ENCODE measurements at regions not wholly inside any gene's neighbourhood (a gene's known extent, or its start where the extent isn't known, plus 50 kb on each side); places are given as distances from the start of the nearest gene placed in this dataset.

DNA sequence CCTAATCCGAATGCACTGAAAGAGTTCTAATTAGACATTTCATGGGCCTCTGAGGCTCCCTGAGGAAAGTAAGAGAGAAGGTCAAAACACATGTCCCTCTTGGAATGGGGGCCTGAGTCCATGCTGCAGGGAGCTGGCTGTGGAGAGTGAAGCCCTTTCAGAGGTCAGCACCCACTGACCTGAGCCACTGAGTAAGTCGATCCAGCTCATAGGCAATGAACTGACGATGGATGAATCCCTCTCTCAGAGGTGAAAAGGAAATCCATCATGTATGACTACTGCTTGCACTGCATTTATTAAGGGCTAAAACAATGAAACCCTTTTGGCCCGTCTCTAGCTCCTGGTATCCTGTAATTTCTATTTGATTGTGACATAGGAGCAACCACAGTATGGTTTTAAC lies 288.9 kb upstream of the VLDLR start:
- H3K4me1 Mint-ChIP-seq (ENCODE audit: low read depth) = no peaks in the 10 kb centered on the region
- H3K36me3 Mint-ChIP-seq = no peaks in the 10 kb centered on the region
- no peaks in the 10 kb centered on the region for H3K27me3 Mint-ChIP-seq
- CTCF ChIA-PET = no interaction called here
- H3K4me3 Mint-ChIP-seq = no peak overlapping the region
- POLR2A ChIA-PET = no interaction called here
- no peaks in the 10 kb centered on the region for H3K9me3 Mint-ChIP-seq
- intact Hi-C loops (cut with micrococcal nuclease) = no loop called here
- no peak for DNase-seq
- no peak overlapping the region for H3K27ac Mint-ChIP-seq

DNA sequence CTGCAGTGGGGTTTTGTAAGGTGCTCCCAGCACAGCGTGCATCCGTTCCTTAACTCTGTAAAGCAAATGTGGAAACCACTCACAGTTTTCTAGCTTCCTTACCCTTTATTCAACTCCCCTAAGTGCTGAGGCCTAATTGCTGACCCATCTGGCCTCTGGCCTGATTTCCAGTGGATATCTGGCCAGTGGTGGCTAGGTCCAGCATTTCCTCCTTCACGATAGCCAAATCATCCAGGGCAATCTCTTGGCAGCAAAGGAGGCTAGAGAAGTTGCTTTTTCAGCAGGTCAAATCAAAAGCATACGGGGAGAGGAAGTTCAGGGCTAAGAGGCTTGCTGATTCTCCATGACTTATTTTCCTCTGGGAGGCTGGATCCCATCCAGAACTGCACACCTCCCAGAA lies 286.3 kb upstream of the VLDLR start:
- intact Hi-C loops (cut with micrococcal nuclease) = no loop called here
- Mint-ChIP-seq H3K27ac (no peak overlapping the region), H3K27me3 (no peaks in the 10 kb centered on the region), H3K36me3 (no peaks in the 10 kb centered on the region), H3K4me3 (no peak overlapping the region), H3K9me3 (no peaks in the 10 kb centered on the region), H3K4me1 (ENCODE audit: low read depth) (no peaks in the 10 kb centered on the region)
- POLR2A ChIA-PET = no interaction called here
- DNase-seq = no peak
- CTCF ChIA-PET = no interaction called here

DNA sequence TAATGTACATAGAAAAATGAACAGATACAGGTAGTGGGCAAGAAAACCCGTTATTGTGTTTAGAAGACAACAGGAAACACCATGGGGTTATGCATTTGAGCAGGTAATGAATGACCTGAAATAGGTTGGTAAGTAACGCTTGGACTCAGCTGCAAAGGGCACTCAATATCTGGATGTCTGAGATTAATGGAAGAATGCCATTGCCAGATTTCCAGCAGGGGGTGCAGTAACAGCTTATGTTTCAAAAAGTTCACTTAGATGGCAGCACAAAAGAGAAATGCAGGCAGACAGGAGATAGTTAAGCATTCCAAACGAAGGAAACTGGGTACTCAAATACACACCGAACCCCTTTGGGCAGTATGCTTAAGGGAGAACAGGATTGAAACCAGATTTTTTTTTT lies 285.5 kb upstream of the VLDLR start:
- Mint-ChIP-seq H3K36me3 (no peaks in the 10 kb centered on the region), H3K9me3 (no peaks in the 10 kb centered on the region), H3K4me1 (ENCODE audit: low read depth) (no peaks in the 10 kb centered on the region), H3K27me3 (no peaks in the 10 kb centered on the region), H3K27ac (no peak overlapping the region), H3K4me3 (no peak overlapping the region)
- intact Hi-C loops (cut with micrococcal nuclease) = no loop called here
- POLR2A ChIA-PET = no interaction called here
- DNase-seq = no peak
- CTCF ChIA-PET = no interaction called here

DNA sequence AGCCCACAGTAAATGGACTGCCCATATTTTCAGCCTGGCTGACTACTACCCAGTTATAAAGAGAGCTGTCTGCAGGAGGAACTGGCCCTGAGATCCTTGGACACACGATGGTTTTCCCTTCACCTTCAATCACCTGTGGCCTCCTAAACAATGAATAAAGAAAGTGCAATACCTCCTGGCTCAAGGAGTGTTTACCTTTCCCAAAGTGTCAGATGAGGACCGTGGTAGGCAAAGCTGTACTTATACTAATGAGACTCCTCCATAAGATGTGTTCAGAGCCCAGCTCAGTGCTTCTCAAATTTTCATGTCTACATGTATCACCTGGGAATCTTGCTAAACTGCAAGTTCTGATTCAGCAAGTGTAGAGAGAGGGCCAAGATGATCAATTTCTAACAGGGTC lies 284.5 kb upstream of the VLDLR start:
- H3K27me3 Mint-ChIP-seq = no peaks in the 10 kb centered on the region
- CTCF ChIA-PET = no interaction called here

DNA sequence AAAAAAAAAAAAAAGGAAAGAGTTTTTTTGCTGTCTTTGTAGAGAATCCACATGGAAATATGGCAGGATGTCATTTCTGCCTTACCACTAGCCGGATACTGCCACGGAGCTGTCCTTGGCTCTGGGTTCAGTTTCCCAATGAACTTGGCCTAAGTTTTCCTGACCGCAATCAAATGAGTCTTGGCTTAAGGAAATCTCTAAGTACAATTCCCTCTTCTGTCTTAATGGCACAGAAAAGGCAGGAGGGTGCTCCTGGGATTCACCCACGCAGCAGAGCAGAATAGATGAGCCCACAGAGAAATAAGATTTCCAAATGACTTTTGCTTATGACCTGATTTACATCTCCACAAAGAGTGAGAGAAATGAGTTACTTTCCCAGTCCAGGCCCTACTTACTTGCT lies 284.0 kb upstream of the VLDLR start:
- ChIA-PET CTCF (no interaction called here), POLR2A (no interaction called here)
- intact Hi-C loops (cut with micrococcal nuclease) = no loop called here
- Mint-ChIP-seq H3K36me3 (no peaks in the 10 kb centered on the region), H3K4me3 (no peak overlapping the region), H3K4me1 (ENCODE audit: low read depth) (no peaks in the 10 kb centered on the region), H3K27me3 (no peaks in the 10 kb centered on the region), H3K9me3 (no peaks in the 10 kb centered on the region), H3K27ac (no peak overlapping the region)
- DNase-seq = no peak

More for the DNA sequence above, 284.5 kb upstream of the VLDLR start:
- Mint-ChIP-seq H3K4me1 (ENCODE audit: low read depth) (no peaks in the 10 kb centered on the region), H3K9me3 (no peaks in the 10 kb centered on the region), H3K4me3 (no peak overlapping the region), H3K36me3 (no peaks in the 10 kb centered on the region), H3K27ac (no peak overlapping the region)
- intact Hi-C loops (cut with micrococcal nuclease) = no loop called here
- POLR2A ChIA-PET = no interaction called here
- DNase-seq = no peak

DNA sequence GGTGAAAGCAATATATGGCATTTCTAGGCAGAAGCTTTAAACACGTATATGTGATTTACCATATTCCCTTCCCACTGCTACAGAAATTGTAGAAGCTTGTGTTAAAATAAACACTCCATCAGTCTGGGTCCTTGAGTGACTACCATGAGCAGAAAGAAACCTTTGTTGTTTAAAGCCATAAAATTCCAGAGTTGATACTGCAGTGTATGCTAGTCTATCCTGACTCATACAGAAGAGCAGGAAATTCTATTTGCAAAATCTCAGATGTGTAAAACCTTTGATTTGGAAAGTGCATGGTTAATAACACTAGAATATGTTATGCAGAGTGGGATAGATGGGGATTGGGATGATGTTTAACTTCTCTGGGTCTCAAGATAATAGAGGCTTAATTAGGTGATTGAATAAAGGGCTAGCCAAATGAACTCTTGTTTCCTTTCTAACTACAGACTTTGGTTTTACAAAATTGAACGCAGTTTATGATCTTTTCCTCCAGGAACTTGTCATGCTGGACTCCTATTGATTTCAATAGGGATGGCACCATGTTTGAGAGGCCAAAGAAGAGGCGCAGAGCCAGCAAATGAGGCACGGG lies 282.7 kb upstream of the VLDLR start:
- Mint-ChIP-seq H3K4me3 (no peak overlapping the region), H3K4me1 (ENCODE audit: low read depth) (no peaks in the 10 kb centered on the region)
- intact Hi-C loops (cut with micrococcal nuclease) = no loop called here

DNA sequence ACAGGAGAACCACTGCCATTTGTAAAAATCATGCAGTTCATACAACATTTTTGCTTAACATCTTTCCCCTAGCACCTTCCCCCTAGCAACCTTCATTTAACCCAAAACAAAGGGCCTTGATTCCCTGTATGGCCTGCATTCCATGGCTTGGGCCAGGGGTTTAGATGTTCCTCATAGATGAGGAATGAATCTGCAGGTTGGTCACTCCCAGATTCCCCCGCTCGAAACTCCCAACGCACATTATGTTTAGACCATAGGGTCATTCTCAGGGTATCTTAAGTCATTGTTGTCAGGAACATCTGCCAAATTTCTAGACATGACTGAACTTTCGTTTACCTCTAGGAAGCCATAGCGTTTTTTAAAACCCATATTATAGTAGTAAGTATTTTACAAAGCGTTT lies 282.2 kb upstream of the VLDLR start:
- POLR2A ChIA-PET = no interaction called here

More for the DNA sequence above, 282.7 kb upstream of the VLDLR start:
- Mint-ChIP-seq H3K36me3 (no peaks in the 10 kb centered on the region), H3K9me3 (no peaks in the 10 kb centered on the region), H3K27me3 (no peaks in the 10 kb centered on the region), H3K27ac (no peak overlapping the region)
- ChIA-PET POLR2A (no interaction called here), CTCF (no interaction called here)
- DNase-seq = no peak

DNA sequence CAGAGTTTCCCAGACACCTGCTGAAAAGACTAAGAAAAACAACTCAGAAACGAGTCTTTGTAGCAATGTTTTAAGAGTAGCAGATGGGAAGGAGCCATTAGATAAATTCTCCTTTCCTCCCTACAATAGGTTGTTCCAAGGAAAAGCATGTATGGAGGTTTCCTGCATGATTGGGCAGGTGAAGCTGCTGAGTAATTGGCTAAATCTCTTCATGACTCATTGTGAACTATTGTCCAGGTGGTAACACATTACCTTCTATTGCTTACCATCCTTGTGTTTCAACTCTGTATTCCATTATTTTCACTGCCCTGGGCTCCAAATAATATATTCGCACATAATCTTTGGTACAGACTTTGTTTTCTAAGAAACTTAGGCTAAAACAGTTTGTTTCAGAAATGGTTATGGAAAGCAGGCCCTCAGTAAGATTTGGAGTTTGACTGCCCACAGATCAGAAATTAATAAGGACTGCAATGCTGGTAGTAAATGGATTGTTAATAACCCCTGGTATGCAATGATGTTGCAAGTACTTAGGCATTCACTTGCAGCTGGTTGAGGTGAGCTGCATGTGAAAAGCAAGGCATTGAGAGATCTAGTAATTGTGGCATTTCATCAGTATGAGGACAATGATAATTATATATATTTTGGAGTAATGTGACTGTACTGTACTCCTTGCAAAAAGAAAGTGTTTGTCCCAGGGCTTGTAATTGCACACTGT lies 281.4 kb upstream of the VLDLR start:
- Mint-ChIP-seq H3K27me3 (no peaks in the 10 kb centered on the region), H3K27ac (no peak overlapping the region), H3K9me3 (no peaks in the 10 kb centered on the region), H3K4me1 (ENCODE audit: low read depth) (no peaks in the 10 kb centered on the region), H3K36me3 (no peaks in the 10 kb centered on the region), H3K4me3 (no peak overlapping the region)
- CTCF ChIA-PET = no interaction called here
- intact Hi-C loops (cut with micrococcal nuclease) = no loop called here
- POLR2A ChIA-PET = no interaction called here
- DNase-seq = no peak

More for the DNA sequence above, 282.2 kb upstream of the VLDLR start:
- no peak overlapping the region for H3K4me3 Mint-ChIP-seq
- no peak overlapping the region for H3K27ac Mint-ChIP-seq
- H3K9me3 Mint-ChIP-seq = no peaks in the 10 kb centered on the region
- no peaks in the 10 kb centered on the region for H3K4me1 Mint-ChIP-seq (ENCODE audit: low read depth)
- no peaks in the 10 kb centered on the region for H3K36me3 Mint-ChIP-seq
- CTCF ChIA-PET = no interaction called here
- intact Hi-C loops (cut with micrococcal nuclease) = no loop called here
- no peaks in the 10 kb centered on the region for H3K27me3 Mint-ChIP-seq
- DNase-seq = no peak

DNA sequence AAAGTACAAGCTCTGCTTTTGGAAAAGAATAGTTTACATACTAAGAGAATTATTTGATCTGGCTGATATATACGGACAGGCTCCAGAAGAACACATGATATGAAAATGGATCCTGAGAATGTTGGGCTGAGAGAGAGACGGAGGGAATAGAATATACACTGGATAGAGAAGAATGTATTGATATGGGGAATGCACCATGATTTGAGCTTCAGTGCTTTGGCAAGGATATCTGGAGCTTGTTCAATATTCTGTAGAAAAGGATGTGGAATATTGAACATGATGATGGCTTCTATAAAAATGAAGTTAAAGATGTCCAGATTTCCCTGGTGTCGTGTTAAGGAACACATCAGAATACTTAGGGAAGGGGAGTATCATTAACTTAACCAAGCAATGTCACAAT lies 280.5 kb upstream of the VLDLR start:
- no peaks in the 10 kb centered on the region for H3K9me3 Mint-ChIP-seq
- no peaks in the 10 kb centered on the region for H3K36me3 Mint-ChIP-seq
- DNase-seq = no peak
- H3K4me3 Mint-ChIP-seq = no peak overlapping the region
- H3K27me3 Mint-ChIP-seq = no peaks in the 10 kb centered on the region
- no peak overlapping the region for H3K27ac Mint-ChIP-seq
- POLR2A ChIA-PET = no interaction called here
- CTCF ChIA-PET = no interaction called here
- intact Hi-C loops (cut with micrococcal nuclease) = no loop called here
- H3K4me1 Mint-ChIP-seq (ENCODE audit: low read depth) = no peaks in the 10 kb centered on the region

DNA sequence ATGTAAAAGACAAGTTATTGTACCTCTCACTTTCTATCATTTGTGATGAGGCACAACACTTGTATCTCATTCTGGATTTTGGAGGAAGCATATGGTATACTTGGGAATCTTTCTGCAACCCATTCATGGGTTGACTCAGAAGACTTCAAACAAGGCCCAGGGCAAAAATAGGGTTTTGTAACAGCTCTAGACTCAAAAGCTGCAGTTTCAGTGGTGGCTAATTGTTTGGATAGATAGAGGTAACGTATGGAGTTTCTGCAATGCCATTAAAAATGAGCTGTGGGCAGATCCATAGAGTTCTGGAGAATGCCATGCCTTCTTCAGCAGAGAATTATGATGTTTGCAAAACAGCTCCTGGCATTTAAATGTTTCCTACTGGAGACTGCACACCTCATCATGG lies 279.6 kb upstream of the VLDLR start:
- Mint-ChIP-seq H3K4me1 (ENCODE audit: low read depth) (no peaks in the 10 kb centered on the region), H3K27ac (no peak overlapping the region), H3K9me3 (no peaks in the 10 kb centered on the region), H3K36me3 (no peaks in the 10 kb centered on the region), H3K4me3 (no peak overlapping the region), H3K27me3 (no peaks in the 10 kb centered on the region)
- CTCF ChIA-PET = no interaction called here
- POLR2A ChIA-PET = no interaction called here
- no peak for DNase-seq
- intact Hi-C loops (cut with micrococcal nuclease) = no loop called here

DNA sequence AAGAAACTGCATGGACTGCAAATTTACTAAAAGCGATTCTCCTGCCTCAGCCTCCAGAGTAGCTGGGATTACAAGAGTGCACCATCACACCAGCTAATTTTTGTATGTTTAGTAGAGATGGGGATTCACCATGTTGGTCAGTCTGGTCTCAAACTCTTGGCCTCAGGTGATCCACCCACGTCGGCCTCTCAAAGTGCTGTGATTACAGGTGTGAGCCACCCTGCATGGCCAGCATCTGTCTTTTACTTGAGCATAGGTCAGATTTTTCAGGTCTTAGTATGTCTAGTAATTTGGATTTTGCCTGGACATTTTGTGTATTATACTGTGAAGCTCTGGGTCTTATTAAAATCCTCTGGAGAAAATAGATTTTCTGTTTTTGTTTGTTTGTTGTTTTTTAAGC lies 277.8 kb upstream of the VLDLR start:
- POLR2A ChIA-PET = no interaction called here
- H3K27me3 Mint-ChIP-seq = no peaks in the 10 kb centered on the region
- CTCF ChIA-PET = no interaction called here
- H3K27ac Mint-ChIP-seq = no peak overlapping the region
- H3K4me3 Mint-ChIP-seq = no peak overlapping the region
- DNase-seq = no peak
- intact Hi-C loops (cut with micrococcal nuclease) = no loop called here
- no peaks in the 10 kb centered on the region for H3K4me1 Mint-ChIP-seq (ENCODE audit: low read depth)
- H3K36me3 Mint-ChIP-seq = no peaks in the 10 kb centered on the region
- H3K9me3 Mint-ChIP-seq = peaks cover 3% of the 10 kb centered on the region

DNA sequence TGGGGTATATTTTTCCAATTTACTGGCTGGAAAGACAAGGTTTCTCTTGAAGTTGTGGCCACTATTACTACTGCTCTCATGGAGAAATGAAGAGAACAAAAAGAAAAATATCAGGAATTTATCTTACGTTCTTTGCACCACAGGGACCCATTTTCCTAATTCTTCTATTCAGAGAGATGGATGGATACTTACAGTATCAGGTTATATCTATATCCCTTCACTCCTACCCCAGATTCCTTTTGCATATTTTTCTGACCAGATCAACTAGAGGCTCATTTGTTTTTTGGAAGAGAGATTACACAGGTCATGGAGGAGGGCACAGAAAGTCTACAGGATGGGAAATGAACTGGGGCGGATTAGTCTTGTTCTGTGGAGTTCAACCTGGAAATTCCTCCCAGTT lies 277.2 kb upstream of the VLDLR start:
- POLR2A ChIA-PET = no interaction called here
- Mint-ChIP-seq H3K36me3 (no peaks in the 10 kb centered on the region), H3K9me3 (peaks cover 3% of the 10 kb centered on the region), H3K4me1 (ENCODE audit: low read depth) (no peaks in the 10 kb centered on the region), H3K27ac (no peak overlapping the region), H3K27me3 (no peaks in the 10 kb centered on the region), H3K4me3 (no peak overlapping the region)
- intact Hi-C loops (cut with micrococcal nuclease) = no loop called here
- CTCF ChIA-PET = no interaction called here
- no peak for DNase-seq

DNA sequence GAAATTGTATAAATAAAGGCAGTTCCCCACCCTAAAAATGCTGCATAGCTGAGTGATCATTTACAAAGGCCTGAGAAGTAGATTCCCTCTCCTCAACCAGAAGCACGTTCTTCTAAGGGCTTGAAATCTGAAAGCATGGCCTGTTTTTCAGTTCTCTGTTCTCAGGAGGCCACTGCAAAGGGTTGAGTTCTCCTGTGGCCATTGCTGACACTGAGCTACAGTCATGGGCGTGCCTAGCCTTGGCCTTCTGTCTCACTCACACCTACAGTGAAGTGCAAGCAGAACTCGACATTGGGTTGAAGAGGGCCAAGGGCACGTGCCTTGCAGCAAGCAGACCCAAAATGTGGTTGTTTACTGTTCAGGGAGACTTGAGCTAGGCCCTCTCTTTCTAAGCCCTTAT lies 276.6 kb upstream of the VLDLR start:
- DNase-seq = no peak
- H3K27me3 Mint-ChIP-seq = no peaks in the 10 kb centered on the region
- POLR2A ChIA-PET = no interaction called here
- H3K9me3 Mint-ChIP-seq = peaks cover 3% of the 10 kb centered on the region
- H3K4me3 Mint-ChIP-seq = no peak overlapping the region
- no peak overlapping the region for H3K27ac Mint-ChIP-seq
- H3K36me3 Mint-ChIP-seq = no peaks in the 10 kb centered on the region
- intact Hi-C loops (cut with micrococcal nuclease) = no loop called here
- no peaks in the 10 kb centered on the region for H3K4me1 Mint-ChIP-seq (ENCODE audit: low read depth)
- CTCF ChIA-PET = no interaction called here

Measured in activated CD4-positive, alpha-beta memory T cell treated with anti-CD3 and anti-CD28 coated beads for 36 hours (primary cell).